K562 (cell line): ENCODE measurements at regions not wholly inside any gene's neighbourhood (a gene's known extent, or its start where the extent isn't known, plus 50 kb on each side); places are given as distances from the start of the nearest gene placed in this dataset.

Experiments used
- ATAC-seq: fragments of 200-7000 bp; cut with Tn5 transposase; 3 replicates; pipeline ENCODE4 v1.9.1; 2020; ENCODE audit warnings: moderate library complexity
- BruUV-seq: library from RNA; stranded (reverse); fragments of 400-500 nt; replicated peaks from 2 replicates; lab custom pipeline; 2021; lab: Mats Ljungman, UMichigan
- CTCF ChIA-PET: fragments of 300-600 bp; formaldehyde crosslinking; extraction: SDS; loops from one replicate; lab custom pipeline; 2021; ENCODE audit warnings: low intra/inter-chr PET ratio; lab: Yijun Ruan, JAX
- POLR2A ChIA-PET: fragments of 300-600, 350-650 bp; sonication (Branson Sonifier 250); formaldehyde crosslinking; extraction: SDS; loops from one replicate; lab custom pipeline; 2021; ENCODE audit warnings: antibody characterized with exemption, inconsistent platforms; lab: Yijun Ruan, JAX
- DNase-seq, 4 experiments: peaks; one replicate each; pipeline versions ENCODE4 v3.0.0 to v3.0.0-alpha.2; 2011 to 2018; ENCODE audit warnings: low spot score in 3 of 4, mixed read lengths in 3 of 4; ENCODE audit errors: extremely low read depth in 1 of 4
- FAIRE-seq: peaks from 2 replicates; lab custom pipeline; 2011; peaks lifted over from hg19 to GRCh38; lab: Jason Lieb, UNC
- H2AFZ ChIP-seq: 2 replicates; pipeline ENCODE4 v1.6.0; 2011; ENCODE audit warnings: low read depth, low read length, control low read depth, inconsistent platforms
- H3K27ac ChIP-seq: fragments of 200-600 bp; 3 replicates; pipeline ENCODE4 v1.8.0; 2011; ENCODE audit warnings: low read depth, mild to moderate bottlenecking, control low read depth, inconsistent platforms, low read length, moderate library complexity, mixed read lengths; ENCODE audit errors: extremely low read depth
- H3K27me3 ChIP-seq, 2 experiments: fragments of 300-600 bp in 1 of 2; 2 replicates in 1 of 2; 3 replicates in 1 of 2; pipeline versions ENCODE4 v1.6.0 to v1.8.0; 2011; ENCODE audit warnings: inconsistent platforms in 2 of 2, low read length in 2 of 2, mild to moderate bottlenecking in 1 of 2, mixed read lengths in 1 of 2, moderate library complexity in 1 of 2; ENCODE audit not compliant: control insufficient read depth in 2 of 2, insufficient read depth in 2 of 2
- H3K36me3 ChIP-seq: fragments of 300-600 bp; 3 replicates; pipeline ENCODE4 v1.8.0; 2011; ENCODE audit warnings: mild to moderate bottlenecking, low read length, inconsistent platforms; ENCODE audit not compliant: control insufficient read depth, insufficient read depth
- H3K4me1 ChIP-seq, 2 experiments: fragments of 200-600 bp in 1 of 2; replicated peaks in 1 of 2; 2 replicates in 1 of 2; 3 replicates in 1 of 2; pipeline versions ENCODE4 v1.5.1 to v1.8.0; 2011; ENCODE audit warnings: inconsistent platforms in 2 of 2, low read length in 2 of 2, mild to moderate bottlenecking in 1 of 2, mixed read lengths in 1 of 2, moderate library complexity in 1 of 2; ENCODE audit not compliant: control insufficient read depth in 2 of 2, insufficient read depth in 2 of 2
- H3K4me2 ChIP-seq: 2 replicates; pipeline ENCODE4 v1.6.1; 2011; ENCODE audit warnings: low read length, control low read depth, inconsistent platforms, mixed read lengths; ENCODE audit not compliant: insufficient read depth
- H3K4me3 ChIP-seq: fragments of 200-600 bp; sonication (generic), shearing (Covaris generic); 2 replicates; pipeline ENCODE4 v1.5.1; 2016; ENCODE audit warnings: control low read depth, inconsistent platforms
- H3K79me2 ChIP-seq: fragments of 200-600 bp; 3 replicates; pipeline ENCODE4 v1.8.0; 2011; ENCODE audit warnings: low read length, inconsistent platforms; ENCODE audit not compliant: control insufficient read depth, insufficient read depth
- H3K9ac ChIP-seq, 2 experiments: 2 replicates each; pipeline versions ENCODE4 v1.6.0 to v1.6.1; 2011; ENCODE audit warnings: low read depth in 2 of 2, low read length in 2 of 2, control low read depth in 1 of 2, inconsistent platforms in 1 of 2, mild to moderate bottlenecking in 1 of 2, mixed read lengths in 1 of 2; ENCODE audit not compliant: insufficient read depth in 1 of 2
- H3K9me1 ChIP-seq: one replicate; pipeline ENCODE4 v1.6.0; 2011; ENCODE audit warnings: inconsistent platforms, mild to moderate bottlenecking, low read length, moderate library complexity; ENCODE audit not compliant: control insufficient read depth, insufficient read depth
- H3K9me3 ChIP-seq: replicated peaks from 2 replicates; pipeline ENCODE4 v1.5.1; 2011; ENCODE audit warnings: low read depth, low read length, inconsistent platforms; ENCODE audit not compliant: control insufficient read depth, insufficient read depth
- H4K20me1 ChIP-seq: replicated peaks from 2 replicates; pipeline ENCODE4 v1.6.1; 2011; ENCODE audit warnings: low read length, inconsistent platforms, mixed read lengths; ENCODE audit not compliant: control insufficient read depth, insufficient read depth
- MLLT1 ChIP-seq, 2 experiments: fragments of 450-650 bp; IDR thresholded peaks; 2 replicates each; pipeline ENCODE4 v1.6.1; 2016
- NR2C2 ChIP-seq, 2 experiments: fragments of 200-800 bp in 1 of 2; sonication (Bioruptor generic) in 1 of 2; sonication (generic) in 1 of 2; formaldehyde crosslinking in 1 of 2; IDR thresholded peaks; 2 replicates each; pipeline versions ENCODE4 v1.6.1 to v1.8.0; 2016 to 2022; ENCODE audit warnings: mild to moderate bottlenecking in 1 of 2, missing compliant biosample characterization in 1 of 2, missing genetic modification characterization in 1 of 2, missing genetic modification reagents in 1 of 2
- U2AF1 ChIP-seq: fragments of 200-400 bp; formaldehyde crosslinking; optimal IDR thresholded peaks from 2 replicates; pipeline ENCODE3; 2017; ENCODE audit warnings: mild to moderate bottlenecking, low read depth, low read length, moderate library complexity
- WGBS: fragments of 100-300 bp; shearing (Covaris generic); methylation state at CpG from one replicate; pipeline ENCODE4 v1.1.6; 2016; ENCODE audit warnings: low coverage, mixed read lengths; ENCODE audit not compliant: insufficient coverage; ENCODE audit errors: missing lambda C conversion rate; 5-methylcytosine and 5-hydroxymethylcytosine counted together
- in situ Hi-C: fragments of 300-500 bp; cut with MboI; formaldehyde crosslinking; loops from 4 replicates; pipeline ENCODE4 v1.15.0; 2018; ENCODE audit warnings: inconsistent platforms, mixed read lengths
- intact Hi-C: fragments of 100-400 bp; cut with micrococcal nuclease; formaldehyde crosslinking; loops from 2 replicates; pipeline ENCODE4 v1.14.2; 2022

DNA sequence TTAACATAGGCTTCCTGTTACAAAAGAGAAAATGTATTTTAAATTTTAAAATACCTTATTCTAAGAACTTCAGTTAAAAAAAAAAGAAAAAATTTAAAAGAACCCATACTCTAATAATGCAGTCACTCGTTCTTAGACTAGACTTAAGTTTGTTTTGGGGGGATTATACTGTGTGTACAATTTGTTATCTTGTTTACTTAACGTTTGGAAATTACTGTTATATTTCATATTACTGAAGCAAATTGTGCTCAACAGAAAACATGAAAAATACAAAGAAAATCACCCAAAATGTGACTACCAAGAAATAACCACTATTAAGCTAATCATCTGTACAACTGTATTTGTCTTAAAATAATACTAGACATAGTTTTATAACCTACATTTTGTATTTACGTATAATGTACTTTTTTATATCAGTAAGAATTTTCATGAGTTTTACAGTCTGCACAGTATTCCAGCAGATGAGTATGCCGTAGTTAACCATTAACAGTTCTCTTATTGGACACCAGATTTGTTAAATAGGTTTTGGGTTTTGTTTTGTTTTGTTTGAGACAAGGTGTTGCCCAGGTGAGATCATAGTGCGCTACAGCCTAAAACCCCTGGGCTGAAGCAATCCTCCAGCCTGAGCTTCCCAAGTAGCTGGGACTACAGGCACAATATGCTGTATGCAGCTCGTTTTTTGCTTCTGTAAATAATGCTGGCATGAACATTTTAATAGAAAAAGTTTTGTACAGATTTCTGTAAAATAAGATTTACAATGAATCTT, 88.8 kb upstream of the CHD2 start (continued):
- no peak for TF ChIP-seq NR2C2 (CRISPR knock-in tag; IDR thresholded peaks at IDR 0.05)
- peak; percentile 10; the same call in 1 of the 2 replicates for TF ChIP-seq NR2C2 (tag; IDR thresholded peaks at IDR 0.05)

GRCh38 chr15:92812271-92812670, 87.9 kb upstream of the CHD2 start:
- in situ Hi-C loops (loop anchor here (5.0 kb wide), 1 partner anchor 70 kb away; no protein-coding TSS in a partner anchor), intact Hi-C loops (loop anchor here (5.0 to 10.0 kb wide), 2 partner anchors 35 to 1777 kb away; no protein-coding TSS in a partner anchor)

More at GRCh38 chr15:92812271-92812670, 87.9 kb upstream of the CHD2 start:
- Histone ChIP-seq H3K4me3 (no peak overlapping the region), H3K36me3 (no peaks in the 10 kb centered on the region), H3K4me2 (peak overlapping the region; percentile 83; the same call in 1 of the 2 replicates), H3K4me1 (peaks cover 3 to 31% of the 10 kb centered on the region in 2 experiments; a peak in 4 of 5 replicates)
- FAIRE-seq (no peak), ATAC-seq (no peak)
- TF ChIP-seq U2AF1 (no peak), MLLT1 (IDR thresholded peaks at IDR 0.05) (peak in 1 of 2 experiments; percentile 6; a peak in 1 of 4 replicates)
- TF ChIP-seq, all 486 proteins: peak for 1
- H3K9me3 ChIP-seq, result no peaks in the 10 kb centered on the region
- BruUV-seq, result no TSS peak
- H4K20me1 ChIP-seq, result no peaks in the 10 kb centered on the region
- ChIA-PET POLR2A (interaction anchor here (0.8 to 7.8 kb wide), 11 partner anchors 8 to 106 kb away, joined by 3 to 110 read pairs (median 5); partner anchors contain the start of gene CHD2), CTCF (no interaction called here)
- no peak for DNase-seq
- H3K27me3 ChIP-seq, result no peaks in the 10 kb centered on the region
- H3K27ac ChIP-seq, result peak overlapping the region; percentile 92
- no peaks in the 10 kb centered on the region for H3K9me1 ChIP-seq
- peak overlapping the region; percentile 49 for H2AFZ ChIP-seq
- WGBS, result 56% methylated on average over 12 of the region's 12 CpGs
- H3K9ac ChIP-seq, result peak overlapping the region; percentile 82 to 93; a peak in 3 of 4 replicates
- peaks cover 41% of the 10 kb centered on the region for H3K79me2 ChIP-seq
